Body of pancreas (tissue), 4 donors: ENCODE measurements at regions not wholly inside any gene's neighbourhood (a gene's known extent, or its start where the extent isn't known, plus 50 kb on each side); places are given as distances from the start of the nearest gene placed in this dataset.

Experiments used
- ATAC-seq: fragments of 150-250 bp; one replicate; pipeline ENCODE4 v1.9.1; 2016
- DNase-seq, 4 donors: peaks; one replicate each; pipeline ENCODE4 v3.0.0-alpha.2; 2019
- H3K27ac ChIP-seq, 4 donors: fragments of 200-600 bp; sonication (generic); 1 replicate in 3 of 4; 2 replicates in 1 of 4; pipeline versions ENCODE4 v1.5.1 to v1.6.1; 2016 to 2019; ENCODE audit warnings: mild to moderate bottlenecking in 1 of 4, mixed read lengths in 1 of 4, moderate library complexity in 1 of 4
- H3K27me3 ChIP-seq, 2 donors: fragments of 200-600 bp; sonication (generic); one replicate each; pipeline ENCODE4 v1.6.0; 2016; ENCODE audit warnings: mild to moderate bottlenecking in 1 of 2
- H3K36me3 ChIP-seq, 2 donors: fragments of 200-600 bp; sonication (generic); replicated peaks in 1 of 2; 2 replicates each; pipeline ENCODE4 v1.5.1; 2016; ENCODE audit warnings: low read depth in 2 of 2; ENCODE audit not compliant: insufficient read depth in 1 of 2
- H3K4me1 ChIP-seq: fragments of 200-600 bp; sonication (generic); one replicate; pipeline ENCODE4 v1.6.0; 2016
- H3K4me3 ChIP-seq, 2 donors: fragments of 200-600 bp; sonication (generic); 1 replicate in 1 of 2; 2 replicates in 1 of 2; pipeline ENCODE4 v1.5.1; 2016 to 2019
- H3K9me3 ChIP-seq, 3 donors: fragments of 200-600 bp; sonication (generic); 1 replicate in 2 of 3; 2 replicates in 1 of 3; pipeline ENCODE4 v1.5.1; 2016
- POLR2A ChIP-seq, 3 donors: fragments of 450-650 bp; IDR thresholded peaks; one replicate each; pipeline ENCODE4 v1.6.1; 2016; ENCODE audit warnings: antibody characterized with exemption in 3 of 3, mild to moderate bottlenecking in 2 of 3
- WGBS, 2 donors: methylation state at CpG; one replicate each; pipeline ENCODE4 v1.1.5; 2017; 5-methylcytosine and 5-hydroxymethylcytosine counted together
- intact Hi-C: fragments of 100-400 bp; cut with DNase I; formaldehyde crosslinking; loops from one replicate; pipeline ENCODE4 v1.15.1; 2023
- TF ChIP-seq, protein P1 (sequence below), 7 experiments: fragments of 450-650 bp in 4 of 7; fragments of 200-600 bp in 3 of 7; sonication (generic) in 3 of 7; IDR thresholded peaks; one replicate each; pipeline ENCODE4 v1.5.1; 2016 to 2019; ENCODE audit warnings: antibody characterized with exemption in 7 of 7

GRCh38 chr2:5782103-5782502 is 89.9 kb downstream of the SOX11 start:
- ATAC-seq: no peak
- WGBS, 2 donors: 74 to 76% methylated on average over 6 of the region's 6 CpGs

GRCh38 chr2:5788447-5788846 is 96.3 kb downstream of the SOX11 start:
- no peaks in the 10 kb centered on the region for H3K9me3 ChIP-seq
- no peak overlapping the region for H3K27ac ChIP-seq
- no peaks in the 10 kb centered on the region for H3K4me1 ChIP-seq
- TF ChIP-seq, protein P1, sequence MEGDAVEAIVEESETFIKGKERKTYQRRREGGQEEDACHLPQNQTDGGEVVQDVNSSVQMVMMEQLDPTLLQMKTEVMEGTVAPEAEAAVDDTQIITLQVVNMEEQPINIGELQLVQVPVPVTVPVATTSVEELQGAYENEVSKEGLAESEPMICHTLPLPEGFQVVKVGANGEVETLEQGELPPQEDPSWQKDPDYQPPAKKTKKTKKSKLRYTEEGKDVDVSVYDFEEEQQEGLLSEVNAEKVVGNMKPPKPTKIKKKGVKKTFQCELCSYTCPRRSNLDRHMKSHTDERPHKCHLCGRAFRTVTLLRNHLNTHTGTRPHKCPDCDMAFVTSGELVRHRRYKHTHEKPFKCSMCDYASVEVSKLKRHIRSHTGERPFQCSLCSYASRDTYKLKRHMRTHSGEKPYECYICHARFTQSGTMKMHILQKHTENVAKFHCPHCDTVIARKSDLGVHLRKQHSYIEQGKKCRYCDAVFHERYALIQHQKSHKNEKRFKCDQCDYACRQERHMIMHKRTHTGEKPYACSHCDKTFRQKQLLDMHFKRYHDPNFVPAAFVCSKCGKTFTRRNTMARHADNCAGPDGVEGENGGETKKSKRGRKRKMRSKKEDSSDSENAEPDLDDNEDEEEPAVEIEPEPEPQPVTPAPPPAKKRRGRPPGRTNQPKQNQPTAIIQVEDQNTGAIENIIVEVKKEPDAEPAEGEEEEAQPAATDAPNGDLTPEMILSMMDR (IDR thresholded peaks at IDR 0.05): no peak
- TF ChIP-seq POLR2A (IDR thresholded peaks at IDR 0.05): no peak
- DNase-seq (no peak), ATAC-seq (no peak)
- intact Hi-C loops: no loop called here
- H3K27me3 ChIP-seq: no peaks in the 10 kb centered on the region
- no peak overlapping the region for H3K4me3 ChIP-seq
- H3K36me3 ChIP-seq: no peaks in the 10 kb centered on the region

More at GRCh38 chr2:5782103-5782502, 89.9 kb downstream of the SOX11 start:
- Histone ChIP-seq H3K36me3 (no peaks in the 10 kb centered on the region), H3K9me3 (no peaks in the 10 kb centered on the region), H3K27me3 (no peaks in the 10 kb centered on the region), H3K27ac (no peak overlapping the region), H3K4me1 (no peaks in the 10 kb centered on the region), H3K4me3 (no peak overlapping the region)
- TF ChIP-seq POLR2A (IDR thresholded peaks at IDR 0.05): no peak
- TF ChIP-seq, protein P1 (IDR thresholded peaks at IDR 0.05): no peak
- DNase-seq: no peak
- intact Hi-C loops: no loop called here

DNA sequence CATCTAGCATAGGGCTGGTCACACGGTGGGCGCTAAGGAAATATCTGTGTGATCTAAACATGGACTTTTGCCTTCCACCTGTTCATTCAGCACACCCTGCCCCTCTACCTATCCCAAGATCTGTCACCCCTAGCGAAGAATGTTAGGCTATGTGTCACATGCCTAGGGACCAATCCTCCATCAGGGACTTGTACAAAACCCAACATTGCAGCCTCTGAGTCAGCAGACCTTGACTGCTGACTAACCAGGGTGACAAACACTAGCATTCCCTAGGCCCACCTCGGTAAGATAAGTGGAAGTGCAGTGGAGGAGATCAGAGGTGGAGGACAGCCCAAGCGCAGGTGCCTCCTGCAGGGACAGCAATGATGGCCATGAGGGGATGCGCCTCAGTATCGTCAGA is 99.2 kb downstream of the SOX11 start:
- H3K4me1 ChIP-seq: no peaks in the 10 kb centered on the region
- no peak for TF ChIP-seq POLR2A (IDR thresholded peaks at IDR 0.05)
- TF ChIP-seq, protein P1 (IDR thresholded peaks at IDR 0.05): no peak
- H3K9me3 ChIP-seq: no peaks in the 10 kb centered on the region
- no peaks in the 10 kb centered on the region for H3K36me3 ChIP-seq
- no peaks in the 10 kb centered on the region for H3K27me3 ChIP-seq
- WGBS, 2 donors: 67 to 85% methylated on average over 7 of the region's 7 CpGs
- no peak for DNase-seq
- intact Hi-C loops: no loop called here
- ATAC-seq: no peak
- no peak overlapping the region for H3K4me3 ChIP-seq
- no peak overlapping the region for H3K27ac ChIP-seq

DNA sequence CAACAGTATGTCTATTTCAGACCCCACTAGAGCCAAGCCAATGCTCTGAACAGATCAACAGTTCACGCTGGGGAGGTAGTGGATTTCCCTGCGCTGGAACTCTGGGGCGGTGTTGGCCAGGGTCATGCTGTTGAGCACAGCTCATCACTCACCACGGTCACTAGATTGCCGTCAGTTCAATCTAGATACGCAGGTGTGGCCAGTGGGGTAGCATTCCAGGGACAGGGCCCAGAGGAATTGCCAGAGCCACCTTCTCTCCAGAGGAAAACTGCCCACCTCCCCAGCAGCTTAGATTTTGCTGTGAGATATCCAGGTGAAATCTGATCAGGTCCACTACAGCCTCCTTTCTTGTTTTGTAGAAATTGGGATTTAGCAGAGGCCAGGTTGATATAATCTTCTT is 101.8 kb downstream of the SOX11 start:
- no peaks in the 10 kb centered on the region for H3K27me3 ChIP-seq
- WGBS, 2 donors: 43 to 46% methylated on average over 6 of the region's 6 CpGs
- H3K4me1 ChIP-seq: no peaks in the 10 kb centered on the region
- DNase-seq (no peak), ATAC-seq (no peak)
- H3K4me3 ChIP-seq: no peak overlapping the region
- H3K27ac ChIP-seq: no peak overlapping the region
- H3K9me3 ChIP-seq: no peaks in the 10 kb centered on the region
- intact Hi-C loops: no loop called here
- TF ChIP-seq, protein P1 (IDR thresholded peaks at IDR 0.05): no peak
- TF ChIP-seq POLR2A (IDR thresholded peaks at IDR 0.05): no peak
- no peaks in the 10 kb centered on the region for H3K36me3 ChIP-seq

DNA sequence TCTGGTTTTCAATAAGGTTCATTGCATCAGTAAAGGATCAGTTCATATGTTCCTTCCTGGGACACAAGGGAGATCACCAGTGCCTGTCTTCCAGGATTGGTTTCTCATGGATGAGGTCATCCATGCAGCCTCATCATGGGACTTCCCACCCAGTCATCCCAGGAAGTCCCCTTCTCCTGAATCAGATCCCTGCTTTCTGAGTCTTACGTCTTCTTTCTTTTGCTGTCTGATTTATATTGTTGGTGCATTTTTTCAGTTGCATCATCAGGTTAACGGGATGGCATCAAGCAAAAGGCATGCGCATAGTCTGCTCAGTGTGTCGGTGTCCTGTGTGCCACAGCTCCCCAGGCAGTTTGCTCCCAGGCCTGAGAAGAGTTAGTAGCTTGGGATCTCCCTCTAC is 105.9 kb downstream of the SOX11 start:
- DNase-seq (no peak), ATAC-seq (no peak)
- Histone ChIP-seq H3K27me3 (no peaks in the 10 kb centered on the region), H3K27ac (no peak overlapping the region), H3K9me3 (no peaks in the 10 kb centered on the region), H3K36me3 (no peaks in the 10 kb centered on the region), H3K4me3 (no peak overlapping the region), H3K4me1 (no peaks in the 10 kb centered on the region)
- intact Hi-C loops: no loop called here
- no peak for TF ChIP-seq POLR2A (IDR thresholded peaks at IDR 0.05)
- TF ChIP-seq, protein P1 (IDR thresholded peaks at IDR 0.05): no peak
- 75 to 76% methylated on average over 4 of the region's 4 CpGs for whole genome bisulfite sequencing, 2 donors
